GM12873 (cell line): ENCODE measurements at regions not wholly inside any gene's neighbourhood (a gene's known extent, or its start where the extent isn't known, plus 50 kb on each side); places are given as distances from the start of the nearest gene placed in this dataset.

Experiments used
- CTCF ChIP-seq: IDR thresholded peaks from 2 replicates; pipeline ENCODE4 v1.5.1; 2012; ENCODE audit warnings: low read depth, mild to moderate bottlenecking, moderate library complexity, low read length, control low read depth; ENCODE audit not compliant: insufficient read depth; ENCODE audit errors: missing control alignments

- no peak for TF ChIP-seq CTCF
These were observed 237.6 kb upstream of the CRY1 start for GRCh38 chr12:107330831-107331431.

- TF ChIP-seq CTCF = no peak
These were observed 238.1 kb upstream of the CRY1 start for GRCh38 chr12:107331471-107331870.

GRCh38 chr12:107331912-107332311, 238.6 kb upstream of the CRY1 start:
- TF ChIP-seq CTCF = no peak

- TF ChIP-seq CTCF = no peak
These were observed 239.4 kb upstream of the CRY1 start for GRCh38 chr12:107332743-107333142.

- TF ChIP-seq CTCF = no peak
These were observed 242.6 kb upstream of the CRY1 start for GRCh38 chr12:107335802-107336570.

GRCh38 chr12:107336695-107337094, 243.3 kb upstream of the CRY1 start:
- no peak for TF ChIP-seq CTCF

- TF ChIP-seq CTCF = no peak
These were observed 244.2 kb upstream of the CRY1 start for GRCh38 chr12:107337346-107338095.
